Keratinocyte (primary cell): ENCODE measurements at regions not wholly inside any gene's neighbourhood (a gene's known extent, or its start where the extent isn't known, plus 50 kb on each side); places are given as distances from the start of the nearest gene placed in this dataset.

Experiments
- DNase-seq: peaks from one replicate; pipeline ENCODE4 v3.0.0-alpha.2; 2011; ENCODE audit warnings: low read depth, missing footprints, low spot score
- FAIRE-seq: peaks from 2 replicates; lab custom pipeline; 2011; peaks lifted over from hg19 to GRCh38; lab: Jason Lieb, UNC
- H2AFZ ChIP-seq: 2 replicates; pipeline ENCODE4 v1.6.0; 2012; ENCODE audit warnings: low read length, control low read depth, inconsistent platforms; ENCODE audit not compliant: control insufficient read depth
- H3K27ac ChIP-seq: 2 replicates; pipeline ENCODE4 v1.5.1; 2011; ENCODE audit warnings: low read length; ENCODE audit not compliant: control insufficient read depth, insufficient read depth
- H3K27me3 ChIP-seq: 3 replicates; pipeline ENCODE4 v1.6.0; 2011; ENCODE audit warnings: low read length; ENCODE audit not compliant: control insufficient read depth, insufficient read depth; ENCODE audit errors: extremely low read depth
- H3K36me3 ChIP-seq, 2 experiments: 2 replicates in 1 of 2; 3 replicates in 1 of 2; pipeline ENCODE4 v1.5.1; 2011; ENCODE audit warnings: low read length in 2 of 2, mild to moderate bottlenecking in 1 of 2; ENCODE audit not compliant: control insufficient read depth in 2 of 2, insufficient read depth in 2 of 2; ENCODE audit errors: extremely low read depth in 1 of 2
- H3K4me1 ChIP-seq: 3 replicates; pipeline ENCODE4 v1.5.1; 2011; ENCODE audit warnings: low read length; ENCODE audit not compliant: control insufficient read depth, insufficient read depth; ENCODE audit errors: extremely low read depth
- H3K4me2 ChIP-seq: 3 replicates; pipeline ENCODE4 v1.6.0; 2011; ENCODE audit warnings: low read depth, low read length; ENCODE audit not compliant: control insufficient read depth, insufficient read depth; ENCODE audit errors: extremely low read depth
- H3K4me3 ChIP-seq, 3 experiments: fragments of 200-600 bp in 1 of 3; sonication (generic) in 1 of 3; 2 replicates in 2 of 3; 3 replicates in 1 of 3; pipeline ENCODE4 v1.5.1; 2011 to 2016; ENCODE audit warnings: low read length in 3 of 3, mild to moderate bottlenecking in 3 of 3, control low read depth in 2 of 3, inconsistent platforms in 1 of 3, low read depth in 1 of 3, mixed read lengths in 1 of 3, mixed run types in 1 of 3, moderate library complexity in 1 of 3; ENCODE audit not compliant: control insufficient read depth in 2 of 3, insufficient read depth in 2 of 3; ENCODE audit errors: extremely low read depth in 1 of 3
- H3K79me2 ChIP-seq: 2 replicates; pipeline ENCODE4 v1.6.0; 2012; ENCODE audit warnings: low read length; ENCODE audit not compliant: control insufficient read depth, insufficient read depth
- H3K9ac ChIP-seq: 3 replicates; pipeline ENCODE4 v1.6.0; 2011; ENCODE audit warnings: low read length; ENCODE audit not compliant: control insufficient read depth, insufficient read depth; ENCODE audit errors: extremely low read depth
- H3K9me1 ChIP-seq: 3 replicates; pipeline ENCODE4 v1.6.0; 2011; ENCODE audit warnings: low read length; ENCODE audit not compliant: control insufficient read depth, insufficient read depth; ENCODE audit errors: extremely low read depth
- H3K9me3 ChIP-seq: 2 replicates; pipeline ENCODE4 v1.5.1; 2012; ENCODE audit warnings: low read depth, low read length; ENCODE audit not compliant: control insufficient read depth
- H4K20me1 ChIP-seq: 3 replicates; pipeline ENCODE4 v1.6.0; 2011; ENCODE audit warnings: low read length; ENCODE audit not compliant: control insufficient read depth, insufficient read depth; ENCODE audit errors: extremely low read depth
- EZH2 ChIP-seq: IDR thresholded peaks from one replicate; pipeline ENCODE4 v1.6.1; 2012; ENCODE audit warnings: inconsistent platforms, mild to moderate bottlenecking, low read length, moderate library complexity
- dilution Hi-C: fragments of 300-500 bp; cut with MboI; formaldehyde crosslinking; loops from one replicate; pipeline ENCODE4 v1.7.0; 2020; ENCODE audit warnings: low sequenced_read_pairs; ENCODE audit not compliant: extremely low pct_ligation_motif_present
- TF ChIP-seq, protein P1 (sequence below), 3 experiments: IDR thresholded peaks in 1 of 3; conservative IDR thresholded peaks in 1 of 3; optimal IDR thresholded peaks in 1 of 3; 2 replicates in 2 of 3; 3 replicates in 1 of 3; pipeline versions ENCODE3 to v1.5.1; 2011; ENCODE audit warnings: low read length in 3 of 3, mild to moderate bottlenecking in 3 of 3, moderate library complexity in 2 of 3, control low read depth in 1 of 3, inconsistent platforms in 1 of 3; ENCODE audit not compliant: insufficient read depth in 2 of 3; ENCODE audit errors: extremely low read depth in 1 of 3

DNA sequence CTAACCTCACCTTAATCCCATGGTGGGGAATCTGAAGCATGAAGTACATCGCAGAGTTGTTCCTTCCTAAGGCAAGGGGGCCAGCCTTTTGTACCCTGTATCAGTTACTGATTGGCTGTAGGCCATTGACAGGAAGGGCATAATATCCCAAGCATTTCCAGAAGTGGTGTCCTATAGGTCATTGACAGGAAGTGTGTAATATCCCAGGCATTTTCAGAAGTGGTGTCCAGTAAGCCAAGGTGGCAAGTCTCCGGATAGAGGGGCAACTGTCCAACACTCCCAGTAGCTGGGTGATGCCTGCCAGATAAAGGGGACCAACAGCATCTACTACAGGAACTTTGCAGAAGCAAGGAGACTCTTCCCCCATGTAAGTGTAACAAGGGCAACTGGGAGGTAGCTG lies 52.1 kb upstream of the MYRIP start:
- Histone ChIP-seq H2AFZ (no peak overlapping the region), H3K27me3 (no peaks in the 10 kb centered on the region), H3K9me3 (no peaks in the 10 kb centered on the region), H3K27ac (no peak overlapping the region), H3K4me2 (no peak overlapping the region), H3K4me1 (peaks cover 7% of the 10 kb centered on the region), H3K9me1 (no peaks in the 10 kb centered on the region), H3K9ac (no peak overlapping the region), H3K4me3 (no peak overlapping the region), H4K20me1 (no peaks in the 10 kb centered on the region), H3K36me3 (no peaks in the 10 kb centered on the region), H3K79me2 (no peaks in the 10 kb centered on the region)
- no peak for TF ChIP-seq EZH2
- TF ChIP-seq, protein P1, sequence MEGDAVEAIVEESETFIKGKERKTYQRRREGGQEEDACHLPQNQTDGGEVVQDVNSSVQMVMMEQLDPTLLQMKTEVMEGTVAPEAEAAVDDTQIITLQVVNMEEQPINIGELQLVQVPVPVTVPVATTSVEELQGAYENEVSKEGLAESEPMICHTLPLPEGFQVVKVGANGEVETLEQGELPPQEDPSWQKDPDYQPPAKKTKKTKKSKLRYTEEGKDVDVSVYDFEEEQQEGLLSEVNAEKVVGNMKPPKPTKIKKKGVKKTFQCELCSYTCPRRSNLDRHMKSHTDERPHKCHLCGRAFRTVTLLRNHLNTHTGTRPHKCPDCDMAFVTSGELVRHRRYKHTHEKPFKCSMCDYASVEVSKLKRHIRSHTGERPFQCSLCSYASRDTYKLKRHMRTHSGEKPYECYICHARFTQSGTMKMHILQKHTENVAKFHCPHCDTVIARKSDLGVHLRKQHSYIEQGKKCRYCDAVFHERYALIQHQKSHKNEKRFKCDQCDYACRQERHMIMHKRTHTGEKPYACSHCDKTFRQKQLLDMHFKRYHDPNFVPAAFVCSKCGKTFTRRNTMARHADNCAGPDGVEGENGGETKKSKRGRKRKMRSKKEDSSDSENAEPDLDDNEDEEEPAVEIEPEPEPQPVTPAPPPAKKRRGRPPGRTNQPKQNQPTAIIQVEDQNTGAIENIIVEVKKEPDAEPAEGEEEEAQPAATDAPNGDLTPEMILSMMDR (optimal IDR thresholded peaks at IDR 0.05 in 1 of 3, IDR thresholded peaks at IDR 0.05 in 1 of 3, conservative IDR thresholded peaks at IDR 0.05 in 1 of 3; ENCODE audit: extremely low read depth in 1 of 3, insufficient read depth in 2 of 3, low read length in 3 of 3) = no peak
- no peak for DNase-seq
- dilution Hi-C loops = no loop called here
- no peak for FAIRE-seq
